NCI-H1930 (cell line): ENCODE measurements at regions not wholly inside any gene's neighbourhood (a gene's known extent, or its start where the extent isn't known, plus 50 kb on each side); places are given as distances from the start of the nearest gene placed in this dataset.
"Not testable (repeated sequence)": the region's sequence is repeated elsewhere in the genome, so short reads cannot be mapped to it uniquely, and the experiment has no call there.

Experiments
- DNase-seq, 2 experiments: peaks; one replicate each; lab custom pipeline; 2025; lab: John Stamatoyannopoulos, UW

GRCh38 chr13:80499536-80500290 lies 158.8 kb upstream of the SPRY2 start:
- DNase-seq, result no peak

GRCh38 chr13:80498433-80498832 lies 157.5 kb upstream of the SPRY2 start:
- no peak for DNase-seq

- DNase-seq, result no peak
Observed at GRCh38 chr13:80497978-80498377, 157.1 kb upstream of the SPRY2 start.

- DNase-seq, result no peak
Observed at GRCh38 chr13:80497439-80497838, 156.5 kb upstream of the SPRY2 start.

GRCh38 chr13:80496721-80497397 lies 155.9 kb upstream of the SPRY2 start:
- no peak for DNase-seq

GRCh38 chr13:80490491-80490943 lies 149.6 kb upstream of the SPRY2 start:
- not testable (repeated sequence) for DNase-seq

GRCh38 chr13:80486402-80486801 lies 145.5 kb upstream of the SPRY2 start:
- no peak for DNase-seq

GRCh38 chr13:80483157-80483556 lies 142.2 kb upstream of the SPRY2 start:
- DNase-seq, result no peak

GRCh38 chr13:80481588-80481987 lies 140.7 kb upstream of the SPRY2 start:
- no peak for DNase-seq

- no peak for DNase-seq
Observed at GRCh38 chr13:80477661-80478443, 136.9 kb upstream of the SPRY2 start.

- DNase-seq, result no peak
Observed at GRCh38 chr13:80476953-80477352, 136.0 kb upstream of the SPRY2 start.

- DNase-seq, result no peak
Observed at GRCh38 chr13:80475718-80476117, 134.8 kb upstream of the SPRY2 start.

- DNase-seq, result no peak
Observed at GRCh38 chr13:80473695-80474094, 132.8 kb upstream of the SPRY2 start.

- no peak for DNase-seq
Observed at GRCh38 chr13:80469853-80470381, 129.0 kb upstream of the SPRY2 start.

GRCh38 chr13:80469105-80469852 lies 128.4 kb upstream of the SPRY2 start:
- DNase-seq, result no peak

GRCh38 chr13:80465321-80465720 lies 124.4 kb upstream of the SPRY2 start:
- no peak for DNase-seq

GRCh38 chr13:80463673-80464352 lies 122.9 kb upstream of the SPRY2 start:
- DNase-seq, result no peak

- DNase-seq, result no peak
Observed at GRCh38 chr13:80462567-80462966, 121.6 kb upstream of the SPRY2 start.

- DNase-seq, result no peak
Observed at GRCh38 chr13:80462037-80462436, 121.1 kb upstream of the SPRY2 start.

GRCh38 chr13:80458543-80458942 lies 117.6 kb upstream of the SPRY2 start:
- DNase-seq, result no peak

- DNase-seq, result no peak
Observed at GRCh38 chr13:80454245-80454644, 113.3 kb upstream of the SPRY2 start.
